ENCODE measurements at regions not wholly inside any gene's neighbourhood (a gene's known extent, or its start where the extent isn't known, plus 50 kb on each side); places are given as distances from the start of the nearest gene placed in this dataset.

DNA sequence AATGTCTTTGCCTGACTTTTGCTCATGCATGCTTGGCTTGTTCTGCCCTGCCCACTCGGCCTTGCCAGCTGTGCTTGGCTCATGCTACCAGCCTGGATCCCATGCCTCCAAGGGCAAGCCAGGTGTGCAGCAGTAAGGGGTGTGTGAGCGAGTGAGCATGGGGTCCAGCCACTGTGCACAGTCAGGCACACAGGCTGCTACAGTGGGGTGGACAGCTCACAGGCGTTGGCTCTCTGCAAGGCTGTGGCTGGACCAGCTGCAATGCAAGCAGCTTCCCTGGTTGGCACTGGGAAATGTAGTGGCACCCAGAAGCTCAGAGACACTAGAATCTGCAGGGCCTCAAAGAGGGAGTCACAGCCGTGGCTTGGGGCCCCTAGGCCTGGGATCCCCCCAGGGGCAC is 529.7 kb downstream of the DSC3 start:
- TF ChIP-seq, protein P1, sequence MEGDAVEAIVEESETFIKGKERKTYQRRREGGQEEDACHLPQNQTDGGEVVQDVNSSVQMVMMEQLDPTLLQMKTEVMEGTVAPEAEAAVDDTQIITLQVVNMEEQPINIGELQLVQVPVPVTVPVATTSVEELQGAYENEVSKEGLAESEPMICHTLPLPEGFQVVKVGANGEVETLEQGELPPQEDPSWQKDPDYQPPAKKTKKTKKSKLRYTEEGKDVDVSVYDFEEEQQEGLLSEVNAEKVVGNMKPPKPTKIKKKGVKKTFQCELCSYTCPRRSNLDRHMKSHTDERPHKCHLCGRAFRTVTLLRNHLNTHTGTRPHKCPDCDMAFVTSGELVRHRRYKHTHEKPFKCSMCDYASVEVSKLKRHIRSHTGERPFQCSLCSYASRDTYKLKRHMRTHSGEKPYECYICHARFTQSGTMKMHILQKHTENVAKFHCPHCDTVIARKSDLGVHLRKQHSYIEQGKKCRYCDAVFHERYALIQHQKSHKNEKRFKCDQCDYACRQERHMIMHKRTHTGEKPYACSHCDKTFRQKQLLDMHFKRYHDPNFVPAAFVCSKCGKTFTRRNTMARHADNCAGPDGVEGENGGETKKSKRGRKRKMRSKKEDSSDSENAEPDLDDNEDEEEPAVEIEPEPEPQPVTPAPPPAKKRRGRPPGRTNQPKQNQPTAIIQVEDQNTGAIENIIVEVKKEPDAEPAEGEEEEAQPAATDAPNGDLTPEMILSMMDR (IDR thresholded peaks at IDR 0.05; ENCODE audit: low read depth, low read length): no peak
- DNase-seq (ENCODE audit: low read depth in 1 of 2, low spot score in 1 of 2): no peak
- H3K36me3 ChIP-seq: no peaks in the 10 kb centered on the region
- no peaks in the 10 kb centered on the region for H3K9me3 ChIP-seq (ENCODE audit: low read depth)
- no peak overlapping the region for H3K4me3 ChIP-seq
- H3K27me3 ChIP-seq: no peaks in the 10 kb centered on the region
- H3K4me1 ChIP-seq (ENCODE audit: low read depth): no peaks in the 10 kb centered on the region
- H3K27ac ChIP-seq: no peak overlapping the region

DNA sequence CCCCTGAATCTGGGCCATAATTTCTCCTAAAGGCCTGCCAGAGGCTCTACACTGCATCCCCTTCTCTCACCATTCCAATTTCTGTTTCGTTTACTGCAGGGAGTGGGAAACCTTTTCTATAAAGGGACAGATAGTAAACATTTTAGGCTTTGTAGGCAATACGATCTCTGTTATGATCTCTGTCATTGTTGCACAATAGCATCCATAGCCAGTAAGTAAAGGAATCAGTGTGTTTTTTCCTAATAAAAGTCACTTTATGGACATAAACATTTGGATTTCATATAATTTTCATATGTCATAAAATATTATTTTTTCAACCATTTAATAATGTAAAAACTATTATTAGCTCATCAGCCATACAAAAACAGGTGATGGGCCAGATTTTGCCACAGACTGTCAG is 531.7 kb downstream of the DSC3 start:
- Histone ChIP-seq H3K4me1 (ENCODE audit: low read depth) (no peaks in the 10 kb centered on the region), H3K4me3 (no peak overlapping the region), H3K27me3 (no peaks in the 10 kb centered on the region), H3K36me3 (no peaks in the 10 kb centered on the region), H3K9me3 (ENCODE audit: low read depth) (no peaks in the 10 kb centered on the region), H3K27ac (no peak overlapping the region)
- TF ChIP-seq, protein P1 (IDR thresholded peaks at IDR 0.05; ENCODE audit: low read depth, low read length): no peak
- DNase-seq (ENCODE audit: low read depth in 1 of 2, low spot score in 1 of 2): no peak

DNA sequence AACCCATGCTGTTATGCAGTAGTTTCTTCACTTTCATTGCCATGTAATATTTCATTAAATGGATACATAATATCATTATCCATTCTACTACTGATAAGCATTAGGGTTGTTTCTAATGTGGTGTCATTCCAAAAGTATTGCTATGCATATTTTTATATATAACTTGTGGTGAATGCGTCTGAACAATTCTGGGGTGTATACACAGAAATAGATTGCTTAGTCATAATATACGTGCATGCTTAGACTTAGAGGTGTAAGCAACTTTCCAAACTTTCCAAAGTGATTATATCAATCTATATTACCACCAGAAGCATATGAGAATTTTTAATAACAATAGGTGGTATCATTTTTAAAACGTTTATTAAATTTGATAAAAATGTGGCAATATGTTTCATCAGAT is 540.9 kb downstream of the DSC3 start:
- Histone ChIP-seq H3K36me3 (no peaks in the 10 kb centered on the region), H3K9me3 (ENCODE audit: low read depth) (no peaks in the 10 kb centered on the region), H3K4me1 (ENCODE audit: low read depth) (no peaks in the 10 kb centered on the region), H3K4me3 (no peak overlapping the region), H3K27me3 (no peaks in the 10 kb centered on the region), H3K27ac (no peak overlapping the region)
- no peak for DNase-seq (ENCODE audit: low read depth in 1 of 2, low spot score in 1 of 2)
- TF ChIP-seq, protein P1 (IDR thresholded peaks at IDR 0.05; ENCODE audit: low read depth, low read length): no peak

DNA sequence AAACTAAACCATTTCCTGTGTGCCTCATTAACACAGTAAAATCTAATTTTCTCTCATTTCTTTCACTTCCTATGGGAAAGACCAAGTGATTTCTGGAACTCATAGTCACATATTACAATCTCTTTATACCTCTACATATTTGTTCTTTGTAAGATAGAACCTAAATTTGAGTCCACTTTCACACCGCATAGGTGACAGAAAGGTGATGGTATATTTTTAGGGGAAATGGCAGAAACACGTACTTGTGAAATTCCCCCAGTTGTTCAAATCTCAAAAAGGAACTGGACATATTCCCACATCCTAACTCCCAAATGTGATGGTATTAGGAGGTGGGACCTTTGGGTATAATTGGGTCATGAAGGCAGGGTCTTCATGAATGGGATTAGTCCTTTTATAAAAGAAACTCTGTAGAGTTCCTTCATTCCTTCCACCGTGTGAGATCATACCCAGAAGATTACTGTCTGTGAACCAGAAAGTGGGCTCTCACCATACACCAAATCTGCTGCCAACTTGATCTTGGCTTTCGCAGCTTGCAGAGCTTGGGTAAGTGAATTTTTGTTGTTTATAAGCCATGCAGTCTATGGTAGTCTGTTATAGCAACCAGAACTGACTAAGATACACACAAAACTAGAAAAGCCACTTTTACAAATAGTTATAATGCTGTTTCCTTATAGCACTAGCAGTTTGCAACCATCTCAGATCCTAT is 542.1 kb downstream of the DSC3 start:
- no peaks in the 10 kb centered on the region for H3K4me1 ChIP-seq (ENCODE audit: low read depth)
- TF ChIP-seq, protein P1 (IDR thresholded peaks at IDR 0.05; ENCODE audit: low read depth, low read length): no peak
- H3K27ac ChIP-seq: no peak overlapping the region
- no peak overlapping the region for H3K4me3 ChIP-seq
- H3K36me3 ChIP-seq: no peaks in the 10 kb centered on the region
- H3K27me3 ChIP-seq: no peaks in the 10 kb centered on the region
- DNase-seq (ENCODE audit: low read depth in 1 of 2, low spot score in 1 of 2): no peak
- H3K9me3 ChIP-seq (ENCODE audit: low read depth): no peaks in the 10 kb centered on the region

DNA sequence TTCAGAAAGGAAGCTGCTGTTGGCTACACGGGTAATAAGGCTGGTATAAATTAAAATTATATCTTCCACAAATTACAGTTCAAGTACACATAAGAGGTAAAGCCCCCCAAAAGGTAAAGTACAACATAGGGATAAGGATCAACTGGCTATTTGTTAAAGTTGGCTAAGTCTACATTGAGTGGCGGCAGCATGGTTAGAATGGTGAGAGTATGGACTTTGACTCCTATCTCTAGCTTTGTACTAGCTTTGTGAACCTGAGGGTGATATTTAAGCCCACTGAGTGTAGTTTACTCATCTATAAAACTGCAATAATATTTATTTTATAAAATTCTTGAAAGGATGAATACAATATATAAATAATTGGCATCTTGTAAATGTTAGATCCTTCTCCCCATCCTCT is 542.8 kb downstream of the DSC3 start:
- TF ChIP-seq, protein P1 (IDR thresholded peaks at IDR 0.05; ENCODE audit: low read depth, low read length): no peak
- no peak overlapping the region for H3K27ac ChIP-seq
- H3K4me3 ChIP-seq: no peak overlapping the region
- H3K27me3 ChIP-seq: no peaks in the 10 kb centered on the region
- H3K4me1 ChIP-seq (ENCODE audit: low read depth): no peaks in the 10 kb centered on the region
- DNase-seq (ENCODE audit: low read depth in 1 of 2, low spot score in 1 of 2): no peak
- H3K9me3 ChIP-seq (ENCODE audit: low read depth): no peaks in the 10 kb centered on the region
- H3K36me3 ChIP-seq: no peaks in the 10 kb centered on the region
